ENCODE measurements at regions not wholly inside any gene's neighbourhood (a gene's known extent, or its start where the extent isn't known, plus 50 kb on each side); places are given as distances from the start of the nearest gene placed in this dataset.

DNA sequence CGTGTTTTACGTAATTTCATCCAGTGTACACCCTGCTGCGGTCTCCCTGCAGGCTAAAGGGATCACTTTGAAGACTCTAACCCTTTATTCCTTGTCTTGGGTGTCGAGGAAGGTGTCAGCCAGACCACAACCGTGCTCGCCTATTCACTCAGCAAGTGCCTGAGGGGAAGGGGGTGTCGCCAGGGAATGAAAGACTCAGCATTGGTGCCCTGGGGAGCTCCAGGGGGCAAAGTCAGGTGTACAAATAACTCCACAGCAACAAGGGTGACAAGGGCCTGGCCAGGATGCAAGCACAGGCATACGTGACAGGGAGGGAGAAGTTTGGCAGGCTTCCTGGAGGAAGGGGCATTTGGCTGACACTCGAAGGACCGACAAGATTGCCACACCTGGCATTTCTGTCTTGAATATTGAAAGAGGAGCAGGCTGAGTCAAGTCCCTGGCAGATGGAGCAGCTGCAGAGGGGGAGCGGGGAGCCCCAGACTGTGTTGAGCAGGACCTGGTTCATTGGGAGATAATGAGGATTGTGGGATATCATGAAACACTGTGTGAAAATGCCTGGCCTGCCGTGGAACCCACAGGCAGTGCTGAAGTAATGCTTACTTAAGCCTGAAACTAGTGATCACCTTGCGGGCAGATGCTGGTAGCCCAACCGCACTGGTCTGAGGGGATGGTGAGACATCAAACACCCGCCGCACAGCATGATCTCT lies 93.9 kb downstream of the RHOB start:
- no peak overlapping the region for H2BK20ac ChIP-seq (ENCODE audit: low read depth, low read length)
- peaks cover under 1% of the 10 kb centered on the region; the same call in 1 of the 2 replicates for H3K9me3 ChIP-seq (ENCODE audit: control insufficient read depth, insufficient read depth, low read length)
- H3K4me1 ChIP-seq (ENCODE audit: control insufficient read depth, insufficient read depth, low read length): peaks cover 2% of the 10 kb centered on the region; the same call in 1 of the 2 replicates
- H3K4ac ChIP-seq (ENCODE audit: low read depth, low read length): no peak overlapping the region
- H2AK9ac ChIP-seq (replicated peaks; ENCODE audit: low read depth, low read length, poor library complexity): no peak overlapping the region
- WGBS, 2 experiments (ENCODE audit: extremely low coverage in 2 of 2, insufficient read length in 1 of 2): 92% methylated on average over 5 of the region's 16 CpGs; no CpG with 5 or more reads in 1 of the 2 experiments
- H3K56ac ChIP-seq (ENCODE audit: extremely low read depth, insufficient read depth, low read length): no peak overlapping the region
- H2BK15ac ChIP-seq (ENCODE audit: low read depth, low read length): no peak overlapping the region
- no peaks in the 10 kb centered on the region for H4K20me1 ChIP-seq (ENCODE audit: insufficient read depth, low read length)
- TF ChIP-seq RFX5 (IDR thresholded peaks at IDR 0.05; ENCODE audit: low read depth, low read length) (no peak), MXI1 (IDR thresholded peaks at IDR 0.05; ENCODE audit: borderline replicate concordance, low read depth, low read length) (no peak), RAD21 (IDR thresholded peaks at IDR 0.05; ENCODE audit: low read length) (no peak), SMC3 (IDR thresholded peaks at IDR 0.05; ENCODE audit: low read depth, low read length) (no peak), RCOR1 (IDR thresholded peaks at IDR 0.05; ENCODE audit: insufficient replicate concordance, low read length) (no peak), MAZ (IDR thresholded peaks at IDR 0.05; ENCODE audit: borderline replicate concordance, low read depth, low read length) (no peak), MAFK (IDR thresholded peaks at IDR 0.05; ENCODE audit: low read depth, low read length) (no peak), CHD1 (IDR thresholded peaks at IDR 0.05; ENCODE audit: low read depth, low read length) (no peak), NFE2L2 (IDR thresholded peaks at IDR 0.05; ENCODE audit: low read depth, low read length) (no peak), BHLHE40 (IDR thresholded peaks at IDR 0.05; ENCODE audit: low read depth, low read length) (no peak), CEBPB (IDR thresholded peaks at IDR 0.05; ENCODE audit: low read depth, low read length) (no peak), POLR2A (IDR thresholded peaks at IDR 0.05; ENCODE audit: low read depth, low read length) (no peak), FOS (IDR thresholded peaks at IDR 0.05; ENCODE audit: low read depth, low read length) (no peak)
- TF ChIP-seq, protein P1, sequence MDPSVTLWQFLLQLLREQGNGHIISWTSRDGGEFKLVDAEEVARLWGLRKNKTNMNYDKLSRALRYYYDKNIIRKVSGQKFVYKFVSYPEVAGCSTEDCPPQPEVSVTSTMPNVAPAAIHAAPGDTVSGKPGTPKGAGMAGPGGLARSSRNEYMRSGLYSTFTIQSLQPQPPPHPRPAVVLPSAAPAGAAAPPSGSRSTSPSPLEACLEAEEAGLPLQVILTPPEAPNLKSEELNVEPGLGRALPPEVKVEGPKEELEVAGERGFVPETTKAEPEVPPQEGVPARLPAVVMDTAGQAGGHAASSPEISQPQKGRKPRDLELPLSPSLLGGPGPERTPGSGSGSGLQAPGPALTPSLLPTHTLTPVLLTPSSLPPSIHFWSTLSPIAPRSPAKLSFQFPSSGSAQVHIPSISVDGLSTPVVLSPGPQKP (IDR thresholded peaks at IDR 0.05; ENCODE audit: borderline replicate concordance, low read depth, low read length): no peak
- TF ChIP-seq, protein P2, sequence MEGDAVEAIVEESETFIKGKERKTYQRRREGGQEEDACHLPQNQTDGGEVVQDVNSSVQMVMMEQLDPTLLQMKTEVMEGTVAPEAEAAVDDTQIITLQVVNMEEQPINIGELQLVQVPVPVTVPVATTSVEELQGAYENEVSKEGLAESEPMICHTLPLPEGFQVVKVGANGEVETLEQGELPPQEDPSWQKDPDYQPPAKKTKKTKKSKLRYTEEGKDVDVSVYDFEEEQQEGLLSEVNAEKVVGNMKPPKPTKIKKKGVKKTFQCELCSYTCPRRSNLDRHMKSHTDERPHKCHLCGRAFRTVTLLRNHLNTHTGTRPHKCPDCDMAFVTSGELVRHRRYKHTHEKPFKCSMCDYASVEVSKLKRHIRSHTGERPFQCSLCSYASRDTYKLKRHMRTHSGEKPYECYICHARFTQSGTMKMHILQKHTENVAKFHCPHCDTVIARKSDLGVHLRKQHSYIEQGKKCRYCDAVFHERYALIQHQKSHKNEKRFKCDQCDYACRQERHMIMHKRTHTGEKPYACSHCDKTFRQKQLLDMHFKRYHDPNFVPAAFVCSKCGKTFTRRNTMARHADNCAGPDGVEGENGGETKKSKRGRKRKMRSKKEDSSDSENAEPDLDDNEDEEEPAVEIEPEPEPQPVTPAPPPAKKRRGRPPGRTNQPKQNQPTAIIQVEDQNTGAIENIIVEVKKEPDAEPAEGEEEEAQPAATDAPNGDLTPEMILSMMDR (conservative IDR thresholded peaks at IDR 0.05; ENCODE audit: low read depth, low read length): no peak
- TF ChIP-seq, protein P3, sequence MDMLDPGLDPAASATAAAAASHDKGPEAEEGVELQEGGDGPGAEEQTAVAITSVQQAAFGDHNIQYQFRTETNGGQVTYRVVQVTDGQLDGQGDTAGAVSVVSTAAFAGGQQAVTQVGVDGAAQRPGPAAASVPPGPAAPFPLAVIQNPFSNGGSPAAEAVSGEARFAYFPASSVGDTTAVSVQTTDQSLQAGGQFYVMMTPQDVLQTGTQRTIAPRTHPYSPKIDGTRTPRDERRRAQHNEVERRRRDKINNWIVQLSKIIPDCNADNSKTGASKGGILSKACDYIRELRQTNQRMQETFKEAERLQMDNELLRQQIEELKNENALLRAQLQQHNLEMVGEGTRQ (IDR thresholded peaks at IDR 0.05; ENCODE audit: low read depth, low read length): no peak
- dilution Hi-C loops (cut with HindIII; ENCODE audit: low sequenced_read_pairs, unreplicated experiment): no loop called here
- no peak overlapping the region for H3K9ac ChIP-seq (ENCODE audit: low read depth, low read length)
- H3K9me1 ChIP-seq (ENCODE audit: insufficient read depth, low read length): no peaks in the 10 kb centered on the region
- intact Hi-C loops (cut with micrococcal nuclease): no loop called here
- no peak overlapping the region for H3K4me3 ChIP-seq (ENCODE audit: insufficient read depth, low read depth, low read length)
- CTCF ChIA-PET: no interaction called here
- no peak overlapping the region for H4K91ac ChIP-seq (ENCODE audit: insufficient read depth, low read depth, low read length)
- H2BK120ac ChIP-seq (ENCODE audit: low read depth, low read length): no peak overlapping the region
- H2BK5ac ChIP-seq (ENCODE audit: low read depth, low read length, poor library complexity, severe bottlenecking): no peak overlapping the region
- no peak overlapping the region for H4K8ac ChIP-seq (ENCODE audit: low read depth in 2 of 2, low read length in 2 of 2)
- in situ Hi-C loops (cut with MboI; ENCODE audit: low sequenced_read_pairs): no loop called here
- no peak overlapping the region for H3K14ac ChIP-seq (replicated peaks; ENCODE audit: low read depth, low read length)
- POLR2A ChIA-PET (ENCODE audit: unreplicated experiment): no interaction called here
- H2AFZ ChIP-seq (replicated peaks; ENCODE audit: low read length, poor library complexity): no peak overlapping the region
- no peak overlapping the region for H2AK5ac ChIP-seq (ENCODE audit: low read depth, low read length)
- no peak overlapping the region for H4K5ac ChIP-seq (ENCODE audit: low read depth, low read length)
- no peak for DNase-seq
- no peak overlapping the region for H3K18ac ChIP-seq (ENCODE audit: low read depth, low read length)
- H3K79me1 ChIP-seq (ENCODE audit: low read depth in 1 of 2, low read length in 2 of 2): no peaks in the 10 kb centered on the region
- no peaks in the 10 kb centered on the region for H3K36me3 ChIP-seq (ENCODE audit: control insufficient read depth, insufficient read depth, low read length)
- H3K4me2 ChIP-seq (ENCODE audit: low read depth, low read length): no peak overlapping the region
- BruUV-seq (replicated peaks): no TSS peak
- H3K23ac ChIP-seq (ENCODE audit: low read depth, low read length): no peak overlapping the region
- H3K27ac ChIP-seq (ENCODE audit: insufficient read depth, low read length): no peak overlapping the region
- H3K27me3 ChIP-seq (ENCODE audit: control insufficient read depth, insufficient read depth, low read length): peaks cover 5% of the 10 kb centered on the region
- no peak for ATAC-seq (ENCODE audit: low read depth)
